ENCODE measurements at regions not wholly inside any gene's neighbourhood (a gene's known extent, or its start where the extent isn't known, plus 50 kb on each side); places are given as distances from the start of the nearest gene placed in this dataset.
"Not testable (repeated sequence)": the region's sequence is repeated elsewhere in the genome, so short reads cannot be mapped to it uniquely, and the experiment has no call there.

DNA sequence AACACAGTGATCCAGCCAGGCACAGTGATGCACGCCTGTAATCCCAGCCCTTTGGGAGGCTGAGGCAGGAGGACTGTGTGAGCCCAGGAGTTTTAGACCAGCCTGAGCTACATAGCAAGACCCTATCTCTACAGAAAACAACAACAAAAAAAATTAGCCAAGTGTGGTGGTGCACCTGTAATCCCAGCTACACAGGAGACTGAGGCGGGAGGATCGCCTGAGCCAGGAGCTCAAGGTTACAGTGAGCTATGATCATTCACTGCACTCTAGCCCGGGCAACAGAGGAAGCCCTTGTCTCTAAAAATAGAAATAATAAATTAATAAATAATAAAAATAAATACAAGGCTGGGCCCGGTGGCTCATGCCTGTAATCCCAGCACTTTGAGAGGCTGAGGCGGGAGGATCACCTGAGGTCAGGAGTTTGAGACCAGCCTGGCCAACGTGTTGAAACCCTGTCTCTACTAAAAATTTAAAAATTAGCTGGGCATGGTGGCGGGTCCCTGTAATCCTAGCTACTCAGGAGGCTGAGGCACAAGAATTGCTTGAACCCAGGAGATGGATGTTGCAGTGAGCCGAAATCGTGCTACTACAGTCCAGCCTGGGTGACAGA, 75.5 kb upstream of the GRIN2A start:
- not testable (repeated sequence) for TF ChIP-seq POLR2A, POLR2AphosphoS5, EP300 (IDR thresholded peaks at IDR 0.05)
- TF ChIP-seq, protein P1, sequence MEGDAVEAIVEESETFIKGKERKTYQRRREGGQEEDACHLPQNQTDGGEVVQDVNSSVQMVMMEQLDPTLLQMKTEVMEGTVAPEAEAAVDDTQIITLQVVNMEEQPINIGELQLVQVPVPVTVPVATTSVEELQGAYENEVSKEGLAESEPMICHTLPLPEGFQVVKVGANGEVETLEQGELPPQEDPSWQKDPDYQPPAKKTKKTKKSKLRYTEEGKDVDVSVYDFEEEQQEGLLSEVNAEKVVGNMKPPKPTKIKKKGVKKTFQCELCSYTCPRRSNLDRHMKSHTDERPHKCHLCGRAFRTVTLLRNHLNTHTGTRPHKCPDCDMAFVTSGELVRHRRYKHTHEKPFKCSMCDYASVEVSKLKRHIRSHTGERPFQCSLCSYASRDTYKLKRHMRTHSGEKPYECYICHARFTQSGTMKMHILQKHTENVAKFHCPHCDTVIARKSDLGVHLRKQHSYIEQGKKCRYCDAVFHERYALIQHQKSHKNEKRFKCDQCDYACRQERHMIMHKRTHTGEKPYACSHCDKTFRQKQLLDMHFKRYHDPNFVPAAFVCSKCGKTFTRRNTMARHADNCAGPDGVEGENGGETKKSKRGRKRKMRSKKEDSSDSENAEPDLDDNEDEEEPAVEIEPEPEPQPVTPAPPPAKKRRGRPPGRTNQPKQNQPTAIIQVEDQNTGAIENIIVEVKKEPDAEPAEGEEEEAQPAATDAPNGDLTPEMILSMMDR (IDR thresholded peaks at IDR 0.05), result not testable (repeated sequence)

Measured in stomach (tissue), 4 donors.